ENCODE measurements at regions not wholly inside any gene's neighbourhood (a gene's known extent, or its start where the extent isn't known, plus 50 kb on each side); places are given as distances from the start of the nearest gene placed in this dataset.
"Not testable (repeated sequence)": the region's sequence is repeated elsewhere in the genome, so short reads cannot be mapped to it uniquely, and the experiment has no call there.

GRCh38 chr3:110311541-110311940 is 760.1 kb upstream of the NECTIN3 start:
- intact Hi-C loops (cut with DNase I, micrococcal nuclease) = loop anchor here in 1 of 2 experiments (10.0 kb wide), 3 partner anchors 1037 to 1817 kb away; no protein-coding TSS in a partner anchor
- no peak for ATAC-seq
- Mint-ChIP-seq H3K9me3 (ENCODE audit: low read depth) (no peaks in the 10 kb centered on the region), H3K4me1 (peaks cover 14% of the 10 kb centered on the region), H3K36me3 (ENCODE audit: low read depth) (no peaks in the 10 kb centered on the region), H3K4me3 (no peak overlapping the region), H3K27me3 (peaks cover 3% of the 10 kb centered on the region), H3K27ac (no peak overlapping the region)
- ChIA-PET POLR2A (no interaction called here), CTCF (no interaction called here)
- DNase-seq = no peak

GRCh38 chr3:110314512-110315114 is 757.0 kb upstream of the NECTIN3 start:
- Mint-ChIP-seq H3K4me1 (peaks cover 2% of the 10 kb centered on the region), H3K27me3 (peaks cover 3% of the 10 kb centered on the region), H3K9me3 (ENCODE audit: low read depth) (no peaks in the 10 kb centered on the region), H3K4me3 (no peak overlapping the region), H3K27ac (no peak overlapping the region), H3K36me3 (ENCODE audit: low read depth) (no peaks in the 10 kb centered on the region)
- ChIA-PET CTCF (interaction anchor here (0.6 to 2.6 kb wide), 31 partner anchors 10 to 1291 kb away, joined by 3 to 14 read pairs (median 3); no protein-coding TSS in a partner anchor), POLR2A (no interaction called here)
- ATAC-seq = peak; percentile 63
- peak; percentile 67 for DNase-seq
- intact Hi-C loops (cut with DNase I, micrococcal nuclease) = loop anchor here (1.0 to 10.0 kb wide), 6 partner anchors 582 to 1820 kb away; no protein-coding TSS in a partner anchor

- Mint-ChIP-seq H3K4me3 (no peak overlapping the region), H3K9me3 (ENCODE audit: low read depth) (no peaks in the 10 kb centered on the region), H3K4me1 (peaks cover 2% of the 10 kb centered on the region), H3K36me3 (ENCODE audit: low read depth) (no peaks in the 10 kb centered on the region), H3K27me3 (peaks cover 3% of the 10 kb centered on the region), H3K27ac (no peak overlapping the region)
- ChIA-PET CTCF (interaction anchor here (1.0 kb wide), 2 partner anchors 8 to 12 kb away, joined by 3 read pairs; no protein-coding TSS in a partner anchor), POLR2A (no interaction called here)
- DNase-seq (no peak), ATAC-seq (no peak)
- intact Hi-C loops (cut with DNase I, micrococcal nuclease) = loop anchor here in 1 of 2 experiments (10.0 kb wide), 3 partner anchors 1043 to 1823 kb away; no protein-coding TSS in a partner anchor
Measured at GRCh38 chr3:110318108-110318507, 753.5 kb upstream of the NECTIN3 start.

GRCh38 chr3:110323349-110323748 is 748.3 kb upstream of the NECTIN3 start:
- Mint-ChIP-seq H3K4me1 (no peaks in the 10 kb centered on the region), H3K36me3 (ENCODE audit: low read depth) (no peaks in the 10 kb centered on the region), H3K27ac (no peak overlapping the region), H3K4me3 (no peak overlapping the region), H3K9me3 (ENCODE audit: low read depth) (no peaks in the 10 kb centered on the region), H3K27me3 (peaks cover 2% of the 10 kb centered on the region)
- intact Hi-C loops (cut with DNase I, micrococcal nuclease) = no loop called here
- ATAC-seq (no peak), DNase-seq (no peak)
- ChIA-PET CTCF (interaction anchor here (2.9 kb wide), 1 partner anchor 9 kb away, joined by 14 read pairs; no protein-coding TSS in a partner anchor), POLR2A (no interaction called here)

GRCh38 chr3:110324171-110324705 is 747.4 kb upstream of the NECTIN3 start:
- DNase-seq = no peak
- Mint-ChIP-seq H3K27ac (no peak overlapping the region), H3K27me3 (peaks cover 2% of the 10 kb centered on the region), H3K36me3 (ENCODE audit: low read depth) (no peaks in the 10 kb centered on the region), H3K4me1 (no peaks in the 10 kb centered on the region), H3K4me3 (no peak overlapping the region), H3K9me3 (ENCODE audit: low read depth) (no peaks in the 10 kb centered on the region)
- CTCF ChIA-PET = interaction anchor here (2.9 kb wide), 1 partner anchor 10 kb away, joined by 14 read pairs; no protein-coding TSS in a partner anchor
- ATAC-seq = no peak
- intact Hi-C loops (cut with DNase I, micrococcal nuclease) = no loop called here
- POLR2A ChIA-PET = no interaction called here

- ChIA-PET POLR2A (no interaction called here), CTCF (interaction anchor here (2.0 kb wide), 1 partner anchor 13 kb away, joined by 9 read pairs; no protein-coding TSS in a partner anchor)
Measured at GRCh38 chr3:110327870-110328269, 743.7 kb upstream of the NECTIN3 start.

GRCh38 chr3:110331562-110331961 is 740.1 kb upstream of the NECTIN3 start:
- H3K27me3 Mint-ChIP-seq; POLR2A ChIA-PET; H3K4me1 Mint-ChIP-seq; DNase-seq; H3K36me3 Mint-ChIP-seq (ENCODE audit: low read depth); H3K9me3 Mint-ChIP-seq (ENCODE audit: low read depth); H3K27ac Mint-ChIP-seq; ATAC-seq; H3K4me3 Mint-ChIP-seq; intact Hi-C loops (cut with DNase I, micrococcal nuclease): not testable (repeated sequence)
- CTCF ChIA-PET = interaction anchor here (0.6 to 1.2 kb wide), 3 partner anchors 12 to 800 kb away, joined by 3 to 6 read pairs (median 3); no protein-coding TSS in a partner anchor

More at GRCh38 chr3:110327870-110328269, 743.7 kb upstream of the NECTIN3 start:
- Mint-ChIP-seq H3K36me3 (ENCODE audit: low read depth) (no peaks in the 10 kb centered on the region), H3K27me3 (peaks cover 2% of the 10 kb centered on the region), H3K9me3 (ENCODE audit: low read depth) (no peaks in the 10 kb centered on the region), H3K4me1 (no peaks in the 10 kb centered on the region), H3K4me3 (no peak overlapping the region), H3K27ac (no peak overlapping the region)
- ATAC-seq (no peak), DNase-seq (no peak)
- intact Hi-C loops (cut with DNase I, micrococcal nuclease) = no loop called here

GRCh38 chr3:110332629-110333028 is 739.0 kb upstream of the NECTIN3 start:
- ChIA-PET POLR2A (no interaction called here), CTCF (interaction anchor here (1.0 kb wide), 1 partner anchor 19 kb away, joined by 3 read pairs; no protein-coding TSS in a partner anchor)
- ATAC-seq (no peak), DNase-seq (no peak)
- peaks cover 7% of the 10 kb centered on the region for H3K27me3 Mint-ChIP-seq
- no peaks in the 10 kb centered on the region for H3K36me3 Mint-ChIP-seq (ENCODE audit: low read depth)
- intact Hi-C loops (cut with DNase I, micrococcal nuclease) = no loop called here
- no peak overlapping the region for H3K4me3 Mint-ChIP-seq
- H3K9me3 Mint-ChIP-seq (ENCODE audit: low read depth) = peaks cover 12% of the 10 kb centered on the region
- no peak overlapping the region for H3K27ac Mint-ChIP-seq
- H3K4me1 Mint-ChIP-seq = no peaks in the 10 kb centered on the region

GRCh38 chr3:110341047-110341446 is 730.6 kb upstream of the NECTIN3 start:
- ChIA-PET POLR2A (no interaction called here), CTCF (no interaction called here)
- no peak for ATAC-seq
- no peak for DNase-seq
- no peaks in the 10 kb centered on the region for H3K36me3 Mint-ChIP-seq (ENCODE audit: low read depth)
- intact Hi-C loops (cut with DNase I, micrococcal nuclease) = no loop called here
- peaks cover 5% of the 10 kb centered on the region for H3K27me3 Mint-ChIP-seq
- no peak overlapping the region for H3K4me3 Mint-ChIP-seq
- peaks cover 7% of the 10 kb centered on the region for H3K9me3 Mint-ChIP-seq (ENCODE audit: low read depth)
- no peaks in the 10 kb centered on the region for H3K4me1 Mint-ChIP-seq
- H3K27ac Mint-ChIP-seq = no peak overlapping the region

GRCh38 chr3:110343376-110343775 is 728.2 kb upstream of the NECTIN3 start:
- no peaks in the 10 kb centered on the region for H3K27me3 Mint-ChIP-seq
- no peak overlapping the region for H3K27ac Mint-ChIP-seq
- no peak for ATAC-seq
- no peak for DNase-seq
- POLR2A ChIA-PET = no interaction called here
- intact Hi-C loops (cut with DNase I, micrococcal nuclease) = no loop called here
- H3K36me3 Mint-ChIP-seq (ENCODE audit: low read depth) = no peaks in the 10 kb centered on the region
- H3K4me1 Mint-ChIP-seq = no peaks in the 10 kb centered on the region
- no peaks in the 10 kb centered on the region for H3K9me3 Mint-ChIP-seq (ENCODE audit: low read depth)
- H3K4me3 Mint-ChIP-seq = no peak overlapping the region
- CTCF ChIA-PET = interaction anchor here (0.7 kb wide), 1 partner anchor 12 kb away, joined by 3 read pairs; no protein-coding TSS in a partner anchor

GRCh38 chr3:110343945-110344344 is 727.7 kb upstream of the NECTIN3 start:
- CTCF ChIA-PET = interaction anchor here (0.7 kb wide), 1 partner anchor 13 kb away, joined by 3 read pairs; no protein-coding TSS in a partner anchor
- intact Hi-C loops (cut with DNase I, micrococcal nuclease) = no loop called here

GRCh38 chr3:110344487-110344886 is 727.1 kb upstream of the NECTIN3 start:
- no peak for ATAC-seq
- no peaks in the 10 kb centered on the region for H3K36me3 Mint-ChIP-seq (ENCODE audit: low read depth)
- no peaks in the 10 kb centered on the region for H3K4me1 Mint-ChIP-seq
- POLR2A ChIA-PET = no interaction called here
- CTCF ChIA-PET = no interaction called here
- no peak overlapping the region for H3K4me3 Mint-ChIP-seq
- intact Hi-C loops (cut with DNase I, micrococcal nuclease) = no loop called here
- DNase-seq = no peak
- no peaks in the 10 kb centered on the region for H3K27me3 Mint-ChIP-seq
- no peak overlapping the region for H3K27ac Mint-ChIP-seq
- no peaks in the 10 kb centered on the region for H3K9me3 Mint-ChIP-seq (ENCODE audit: low read depth)

More at GRCh38 chr3:110343945-110344344, 727.7 kb upstream of the NECTIN3 start:
- H3K4me3 Mint-ChIP-seq = no peak overlapping the region
- ATAC-seq (no peak), DNase-seq (no peak)
- POLR2A ChIA-PET = no interaction called here
- no peak overlapping the region for H3K27ac Mint-ChIP-seq
- H3K36me3 Mint-ChIP-seq (ENCODE audit: low read depth) = no peaks in the 10 kb centered on the region
- no peaks in the 10 kb centered on the region for H3K27me3 Mint-ChIP-seq
- H3K4me1 Mint-ChIP-seq = no peaks in the 10 kb centered on the region
- no peaks in the 10 kb centered on the region for H3K9me3 Mint-ChIP-seq (ENCODE audit: low read depth)
